ENCODE measurements at regions not wholly inside any gene's neighbourhood (a gene's known extent, or its start where the extent isn't known, plus 50 kb on each side); places are given as distances from the start of the nearest gene placed in this dataset.
"Not testable (repeated sequence)": the region's sequence is repeated elsewhere in the genome, so short reads cannot be mapped to it uniquely, and the experiment has no call there.

- TF ChIP-seq EP300 (IDR thresholded peaks at IDR 0.05; ENCODE audit: borderline replicate concordance in 1 of 2, low read depth in 1 of 2, low read length in 1 of 2), result no peak
- no peak for TF ChIP-seq USF1 (IDR thresholded peaks at IDR 0.05; ENCODE audit: borderline replicate concordance, low read depth)
Observed at GRCh38 chr10:70986623-70986950, 98.2 kb upstream of the PCBD1 start (continued).

- DNase-seq, result no peak
- no peaks in the 10 kb centered on the region for H3F3A ChIP-seq (replicated peaks; ENCODE audit: insufficient read depth)
- H3K36me3 ChIP-seq (replicated peaks in 1 of 2; ENCODE audit: control insufficient read depth in 1 of 2, insufficient read depth in 2 of 2, low read length in 1 of 2), result no peaks in the 10 kb centered on the region
- no peaks in the 10 kb centered on the region; the same call in 1 of the 2 replicates for H3K27me3 ChIP-seq (ENCODE audit: insufficient read depth)
- no peak overlapping the region for H3K27ac ChIP-seq (ENCODE audit: low read depth in 2 of 2, low read length in 1 of 2)
- no peaks in the 10 kb centered on the region for H3K79me2 ChIP-seq (ENCODE audit: insufficient read depth)
- H3K4me1 ChIP-seq (ENCODE audit: control insufficient read depth in 1 of 2, insufficient read depth in 2 of 2, low read depth in 1 of 2, low read length in 1 of 2), result no peaks in the 10 kb centered on the region; a peak in 1 of 4 replicates
- H4K20me1 ChIP-seq (ENCODE audit: insufficient read depth), result no peaks in the 10 kb centered on the region
- no peak overlapping the region for H3K9ac ChIP-seq
- POLR2A ChIA-PET, result no interaction called here
- no peak overlapping the region for H3K4me2 ChIP-seq
- no peak overlapping the region for H3K4me3 ChIP-seq (ENCODE audit: low read depth in 2 of 2, low read length in 1 of 2)
- WGBS (ENCODE audit: low lambda C conversion rate), result 48% methylated on average over 11 of the region's 16 CpGs
- H2AFZ ChIP-seq (ENCODE audit: low read depth), result no peak overlapping the region
- no peaks in the 10 kb centered on the region for H3K9me3 ChIP-seq
- no peaks in the 10 kb centered on the region for H3K9me2 ChIP-seq
- CTCF ChIA-PET, result interaction anchor here (1.3 to 1.5 kb wide), 2 partner anchors 10 to 61 kb away, joined by 4 read pairs; no protein-coding TSS in a partner anchor
- TF ChIP-seq IRF3 (IDR thresholded peaks at IDR 0.05; ENCODE audit: low read depth, low read length) (no peak), MXI1 (IDR thresholded peaks at IDR 0.05; ENCODE audit: low read depth, low read length) (no peak), SMC3 (IDR thresholded peaks at IDR 0.05; ENCODE audit: low read depth, low read length) (no peak), JUND (IDR thresholded peaks at IDR 0.05) (no peak), POLR2AphosphoS5 (IDR thresholded peaks at IDR 0.05; ENCODE audit: low read depth, low read length) (no peak), GATA2 (CRISPR knock-in tag; IDR thresholded peaks at IDR 0.05) (no peak), MAX (IDR thresholded peaks at IDR 0.05; ENCODE audit: low read depth) (no peak), RAD21 (IDR thresholded peaks at IDR 0.05; ENCODE audit: low read length) (no peak), REST (IDR thresholded peaks at IDR 0.05; ENCODE audit: low read depth, low read length) (no peak), YY1 (IDR thresholded peaks at IDR 0.05; ENCODE audit: low read depth) (no peak), NFIC (IDR thresholded peaks at IDR 0.05; ENCODE audit: borderline replicate concordance) (no peak), TAF1 (IDR thresholded peaks at IDR 0.05; ENCODE audit: borderline replicate concordance, low read depth, low read length) (no peak), FOSL2 (IDR thresholded peaks at IDR 0.05; ENCODE audit: borderline replicate concordance, low read depth) (no peak)
Observed at GRCh38 chr10:70987396-70988130, 99.2 kb upstream of the PCBD1 start.

GRCh38 chr10:70990156-70990555 is 101.8 kb upstream of the PCBD1 start:
- H3K4me2 ChIP-seq; H3K9ac ChIP-seq; H3K79me2 ChIP-seq (ENCODE audit: insufficient read depth); H3K36me3 ChIP-seq (replicated peaks in 1 of 2; ENCODE audit: control insufficient read depth in 1 of 2, insufficient read depth in 2 of 2, low read length in 1 of 2); H4K20me1 ChIP-seq (ENCODE audit: insufficient read depth); H3K4me3 ChIP-seq (ENCODE audit: low read depth in 2 of 2, low read length in 1 of 2); H3K9me3 ChIP-seq; H3K27ac ChIP-seq (ENCODE audit: low read depth in 2 of 2, low read length in 1 of 2); H3K9me2 ChIP-seq; POLR2A ChIA-PET; H3F3A ChIP-seq (replicated peaks; ENCODE audit: insufficient read depth); H2AFZ ChIP-seq (ENCODE audit: low read depth); DNase-seq; CTCF ChIA-PET; H3K4me1 ChIP-seq (ENCODE audit: control insufficient read depth in 1 of 2, insufficient read depth in 2 of 2, low read depth in 1 of 2, low read length in 1 of 2): not testable (repeated sequence)
- WGBS (ENCODE audit: low lambda C conversion rate), result 69% methylated on average over 8 of the region's 8 CpGs
- H3K27me3 ChIP-seq (ENCODE audit: insufficient read depth), result peaks cover 16% of the 10 kb centered on the region; the same call in 1 of the 2 replicates
